ENCODE measurements at regions not wholly inside any gene's neighbourhood (a gene's known extent, or its start where the extent isn't known, plus 50 kb on each side); places are given as distances from the start of the nearest gene placed in this dataset.

DNA sequence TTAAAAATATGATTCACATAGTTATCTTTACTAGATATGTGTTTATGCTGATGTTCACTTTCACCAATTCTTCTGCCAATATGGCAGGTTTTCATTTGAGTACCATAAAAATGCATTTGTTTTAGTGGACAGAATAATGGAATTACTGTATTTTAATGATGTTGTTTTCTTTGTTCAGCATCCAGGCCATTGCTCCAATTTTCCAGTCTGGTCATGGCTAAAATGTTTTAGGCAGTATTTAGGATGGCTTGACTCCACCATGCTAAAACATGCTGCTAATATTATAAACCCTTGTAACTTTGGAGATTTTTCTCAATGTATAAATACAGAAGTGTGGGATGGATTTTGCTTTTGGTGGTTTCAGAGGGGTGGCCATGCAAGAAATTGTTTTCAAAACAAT, 273.0 kb upstream of the RPS23 start:
- CTCF ChIA-PET = no interaction called here
- POLR2A ChIA-PET = no interaction called here
- DNase-seq (ENCODE audit: low read depth, low spot score) = no peak
- Histone ChIP-seq H3K4me3 (ENCODE audit: low read depth in 2 of 2, low read length in 2 of 2) (no peak overlapping the region), H3K9me3 (ENCODE audit: control insufficient read depth, insufficient read depth, low read depth, low read length) (no peaks in the 10 kb centered on the region), H3K27ac (ENCODE audit: low read length) (no peak overlapping the region), H3K36me3 (ENCODE audit: control insufficient read depth, insufficient read depth, low read length) (no peaks in the 10 kb centered on the region), H3K27me3 (ENCODE audit: control insufficient read depth, insufficient read depth, low read length) (no peaks in the 10 kb centered on the region), H3K4me1 (ENCODE audit: control insufficient read depth, insufficient read depth, low read length) (no peaks in the 10 kb centered on the region)
- ATAC-seq = no peak
- no TSS peak for BruUV-seq (replicated peaks)
- in situ Hi-C loops (cut with HindIII; ENCODE audit: low pct_unique_long_range_greater_than_20kb, low sequenced_read_pairs) (no loop called here), intact Hi-C loops (cut with micrococcal nuclease; ENCODE audit: unreplicated experiment) (no loop called here)
- TF ChIP-seq REST (IDR thresholded peaks at IDR 0.05; ENCODE audit: insufficient read depth in 1 of 2, low read depth in 2 of 2, low read length in 1 of 2) (no peak), POLR2AphosphoS5 (IDR thresholded peaks at IDR 0.05; ENCODE audit: low read depth, low read length) (no peak), SIN3A (IDR thresholded peaks at IDR 0.05; ENCODE audit: borderline replicate concordance, insufficient read depth, low read depth, low read length) (no peak), CTCF (IDR thresholded peaks at IDR 0.05) (no peak), TCF7L2 (IDR thresholded peaks at IDR 0.05; ENCODE audit: low read depth, low read length) (no peak)

GRCh38 chr5:82549263-82549662, 271.1 kb upstream of the RPS23 start:
- in situ Hi-C loops (cut with HindIII; ENCODE audit: low pct_unique_long_range_greater_than_20kb, low sequenced_read_pairs) (no loop called here), intact Hi-C loops (cut with micrococcal nuclease; ENCODE audit: unreplicated experiment) (no loop called here)
- ChIA-PET POLR2A (no interaction called here), CTCF (no interaction called here)
- BruUV-seq (replicated peaks) = no TSS peak
- Histone ChIP-seq H3K27me3 (ENCODE audit: control insufficient read depth, insufficient read depth, low read length) (no peaks in the 10 kb centered on the region), H3K36me3 (ENCODE audit: control insufficient read depth, insufficient read depth, low read length) (no peaks in the 10 kb centered on the region), H3K4me1 (ENCODE audit: control insufficient read depth, insufficient read depth, low read length) (no peaks in the 10 kb centered on the region), H3K27ac (ENCODE audit: low read length) (no peak overlapping the region), H3K4me3 (ENCODE audit: low read depth in 2 of 2, low read length in 2 of 2) (no peak overlapping the region), H3K9me3 (ENCODE audit: control insufficient read depth, insufficient read depth, low read depth, low read length) (no peaks in the 10 kb centered on the region)
- DNase-seq (ENCODE audit: low read depth, low spot score) = no peak
- no peak for ATAC-seq
- no peak for TF ChIP-seq TCF7L2 (IDR thresholded peaks at IDR 0.05; ENCODE audit: low read depth, low read length)
- no peak for TF ChIP-seq CTCF (IDR thresholded peaks at IDR 0.05)
- no peak for TF ChIP-seq REST (IDR thresholded peaks at IDR 0.05; ENCODE audit: insufficient read depth in 1 of 2, low read depth in 2 of 2, low read length in 1 of 2)
- no peak for TF ChIP-seq SIN3A (IDR thresholded peaks at IDR 0.05; ENCODE audit: borderline replicate concordance, insufficient read depth, low read depth, low read length)
- TF ChIP-seq POLR2AphosphoS5 (IDR thresholded peaks at IDR 0.05; ENCODE audit: low read depth, low read length) = no peak
